Spleen (tissue), 11 donors: ENCODE measurements at regions not wholly inside any gene's neighbourhood (a gene's known extent, or its start where the extent isn't known, plus 50 kb on each side); places are given as distances from the start of the nearest gene placed in this dataset.

Experiments
- DNase-seq: peaks from one replicate; pipeline ENCODE4 v3.0.0-alpha.2; 2020
- H3K27ac ChIP-seq, 8 donors: fragments of 200-600 bp; sonication (generic) in 7 of 8; 1 replicate in 4 of 8; 2 replicates in 4 of 8; pipeline versions ENCODE4 v1.5.0 to v1.8.0; 2016 to 2021; ENCODE audit warnings: inconsistent platforms in 4 of 8, mild to moderate bottlenecking in 4 of 8, moderate library complexity in 1 of 8
- H3K27me3 ChIP-seq, 7 donors: fragments of 200-600 bp; sonication (generic) in 6 of 7; replicated peaks in 1 of 7; 1 replicate in 4 of 7; 2 replicates in 3 of 7; pipeline versions ENCODE4 v1.5.0 to v1.8.0; 2016 to 2021; ENCODE audit warnings: inconsistent platforms in 3 of 7, mild to moderate bottlenecking in 1 of 7
- H3K36me3 ChIP-seq, 6 donors: fragments of 200-600 bp; sonication (generic) in 5 of 6; 1 replicate in 4 of 6; 2 replicates in 2 of 6; pipeline versions ENCODE4 v1.5.0 to v1.8.0; 2016 to 2021; ENCODE audit warnings: inconsistent platforms in 2 of 6
- H3K4me1 ChIP-seq, 6 donors: fragments of 200-600 bp; sonication (generic) in 5 of 6; 1 replicate in 3 of 6; 2 replicates in 3 of 6; pipeline versions ENCODE4 v1.5.0 to v1.8.0; 2016 to 2021; ENCODE audit warnings: inconsistent platforms in 3 of 6
- H3K4me3 ChIP-seq, 8 donors: fragments of 200-600 bp; sonication (generic) in 7 of 8; 1 replicate in 4 of 8; 2 replicates in 4 of 8; pipeline versions ENCODE4 v1.5.0 to v1.8.0; 2016 to 2021; ENCODE audit warnings: inconsistent platforms in 4 of 8, mild to moderate bottlenecking in 4 of 8, moderate library complexity in 2 of 8
- H3K9me3 ChIP-seq, 8 donors: fragments of 200-600 bp; sonication (generic) in 7 of 8; 1 replicate in 4 of 8; 2 replicates in 4 of 8; pipeline versions ENCODE4 v1.5.0 to v1.8.0; 2016 to 2021; ENCODE audit warnings: inconsistent platforms in 4 of 8
- CTCF ChIP-seq, 11 experiments: fragments of 200-600 bp in 7 of 11; fragments of 450-650 bp in 4 of 11; sonication (generic) in 4 of 11; IDR thresholded peaks in 8 of 11; conservative IDR thresholded peaks in 3 of 11; 1 replicate in 7 of 11; 2 replicates in 4 of 11; pipeline versions ENCODE4 v1.4.0 to v1.8.0; 2016 to 2021; ENCODE audit warnings: antibody characterized with exemption in 11 of 11, inconsistent platforms in 4 of 11, mild to moderate bottlenecking in 1 of 11
- POLR2A ChIP-seq, 3 donors: fragments of 450-650 bp; IDR thresholded peaks; one replicate each; pipeline ENCODE4 v1.5.1; 2017; ENCODE audit warnings: antibody characterized with exemption in 3 of 3, mild to moderate bottlenecking in 1 of 3
- POLR2AphosphoS5 ChIP-seq, 3 donors: sonication (generic); formaldehyde crosslinking; IDR thresholded peaks; one replicate each; pipeline ENCODE4 v1.5.1; 2017; ENCODE audit warnings: antibody characterized with exemption in 3 of 3
- WGBS, 5 donors: extraction: QIAGEN DNeasy Blood & Tissue Kit in 3 of 5; methylation state at CpG; one replicate each; pipeline versions ENCODE4 v1.1.5 to v1.1.7; 2013 to 2018; 5-methylcytosine and 5-hydroxymethylcytosine counted together
- intact Hi-C: fragments of 100-400 bp; cut with DNase I; formaldehyde crosslinking; loops from one replicate; pipeline ENCODE4 v1.15.0; 2023; ENCODE audit warnings: low total_unique reads
- donor health status: healthy with polysubstance abuse.
- donor health status: DM: no; HTN: no; CAD: no; lungs with moderate emphysema.
- donor health status: DM: no; HTN: no; CAD: no.
- donor health status: Bipolar disorder and iron deficiency.
- donor health status: healthy.
- donor health status: DM: no; HTN: no; CAD: no.
- donor health status: DM: yes; HTN: yes; CAD: no.

- Histone ChIP-seq H3K9me3 (no peaks in the 10 kb centered on the region), H3K27me3 (no peaks in the 10 kb centered on the region), H3K36me3 (no peaks in the 10 kb centered on the region), H3K4me3 (no peak overlapping the region), H3K27ac (no peak overlapping the region), H3K4me1 (no peaks in the 10 kb centered on the region)
- intact Hi-C loops, result no loop called here
- DNase-seq, result no peak
- WGBS, 5 donors, result 73 to 79% (median 75%) methylated on average over 5 of the region's 5 CpGs
- TF ChIP-seq POLR2AphosphoS5 (IDR thresholded peaks at IDR 0.05) (no peak), CTCF (IDR thresholded peaks at IDR 0.05 in 8 of 11, conservative IDR thresholded peaks at IDR 0.05 in 3 of 11) (no peak), POLR2A (IDR thresholded peaks at IDR 0.05) (no peak)
Measured at GRCh38 chr3:22121068-22121701, 370.2 kb upstream of the ZNF385D start.

GRCh38 chr3:22122567-22122966, 371.6 kb upstream of the ZNF385D start:
- no peak for DNase-seq
- Histone ChIP-seq H3K27ac (no peak overlapping the region), H3K36me3 (no peaks in the 10 kb centered on the region), H3K9me3 (no peaks in the 10 kb centered on the region), H3K27me3 (no peaks in the 10 kb centered on the region), H3K4me3 (no peak overlapping the region), H3K4me1 (no peaks in the 10 kb centered on the region)
- TF ChIP-seq POLR2AphosphoS5 (IDR thresholded peaks at IDR 0.05), result no peak
- TF ChIP-seq CTCF (IDR thresholded peaks at IDR 0.05 in 8 of 11, conservative IDR thresholded peaks at IDR 0.05 in 3 of 11), result no peak
- TF ChIP-seq POLR2A (IDR thresholded peaks at IDR 0.05), result no peak
- WGBS, 5 donors, result 55 to 77% (median 57%) methylated on average over 3 of the region's 3 CpGs
- intact Hi-C loops, result no loop called here

- no peak for TF ChIP-seq POLR2A (IDR thresholded peaks at IDR 0.05)
- TF ChIP-seq CTCF (IDR thresholded peaks at IDR 0.05 in 8 of 11, conservative IDR thresholded peaks at IDR 0.05 in 3 of 11), result no peak
- no peak for TF ChIP-seq POLR2AphosphoS5 (IDR thresholded peaks at IDR 0.05)
- Histone ChIP-seq H3K9me3 (no peaks in the 10 kb centered on the region), H3K4me1 (no peaks in the 10 kb centered on the region), H3K27me3 (no peaks in the 10 kb centered on the region), H3K36me3 (no peaks in the 10 kb centered on the region), H3K27ac (no peak overlapping the region), H3K4me3 (no peak overlapping the region)
- intact Hi-C loops, result no loop called here
- WGBS, 5 donors, result 78 to 90% (median 82%) methylated on average over 2 of the region's 2 CpGs
- DNase-seq, result no peak
Measured at GRCh38 chr3:22129101-22129500, 378.1 kb upstream of the ZNF385D start.

GRCh38 chr3:22141769-22142168, 390.8 kb upstream of the ZNF385D start:
- 73 to 89% (median 78%) methylated on average over 2 of the region's 2 CpGs for WGBS, 5 donors
- H3K9me3 ChIP-seq, result no peaks in the 10 kb centered on the region
- H3K4me3 ChIP-seq, result no peak overlapping the region
- no peaks in the 10 kb centered on the region for H3K36me3 ChIP-seq
- TF ChIP-seq POLR2A (IDR thresholded peaks at IDR 0.05), result no peak
- intact Hi-C loops, result no loop called here
- H3K27ac ChIP-seq, result no peak overlapping the region
- H3K27me3 ChIP-seq, result no peaks in the 10 kb centered on the region
- DNase-seq, result no peak
- no peaks in the 10 kb centered on the region for H3K4me1 ChIP-seq

GRCh38 chr3:22147161-22147560, 396.2 kb upstream of the ZNF385D start:
- no peaks in the 10 kb centered on the region for H3K4me1 ChIP-seq
- no peaks in the 10 kb centered on the region for H3K27me3 ChIP-seq
- H3K36me3 ChIP-seq, result no peaks in the 10 kb centered on the region
- H3K4me3 ChIP-seq, result no peak overlapping the region
- intact Hi-C loops, result no loop called here
- 80 to 93% (median 88%) methylated on average over 3 of the region's 3 CpGs for WGBS, 5 donors
- H3K27ac ChIP-seq, result no peak overlapping the region
- no peaks in the 10 kb centered on the region for H3K9me3 ChIP-seq
- TF ChIP-seq POLR2A (IDR thresholded peaks at IDR 0.05) (no peak), CTCF (IDR thresholded peaks at IDR 0.05 in 8 of 11, conservative IDR thresholded peaks at IDR 0.05 in 3 of 11) (no peak), POLR2AphosphoS5 (IDR thresholded peaks at IDR 0.05) (no peak)
- DNase-seq, result no peak
